GM10266 (cell line): ENCODE measurements at regions not wholly inside any gene's neighbourhood (a gene's known extent, or its start where the extent isn't known, plus 50 kb on each side); places are given as distances from the start of the nearest gene placed in this dataset.

ENCODE experiments used
- DNase-seq: peaks from one replicate; pipeline ENCODE4 v3.0.0; 2012; ENCODE audit errors: extremely low spot score
- TF ChIP-seq, protein P1 (sequence below): IDR thresholded peaks from 2 replicates; pipeline ENCODE4 v1.5.1; 2012; ENCODE audit warnings: mild to moderate bottlenecking, low read depth; ENCODE audit not compliant: control insufficient read depth, insufficient read depth; ENCODE audit errors: missing control alignments

- TF ChIP-seq, protein P1, sequence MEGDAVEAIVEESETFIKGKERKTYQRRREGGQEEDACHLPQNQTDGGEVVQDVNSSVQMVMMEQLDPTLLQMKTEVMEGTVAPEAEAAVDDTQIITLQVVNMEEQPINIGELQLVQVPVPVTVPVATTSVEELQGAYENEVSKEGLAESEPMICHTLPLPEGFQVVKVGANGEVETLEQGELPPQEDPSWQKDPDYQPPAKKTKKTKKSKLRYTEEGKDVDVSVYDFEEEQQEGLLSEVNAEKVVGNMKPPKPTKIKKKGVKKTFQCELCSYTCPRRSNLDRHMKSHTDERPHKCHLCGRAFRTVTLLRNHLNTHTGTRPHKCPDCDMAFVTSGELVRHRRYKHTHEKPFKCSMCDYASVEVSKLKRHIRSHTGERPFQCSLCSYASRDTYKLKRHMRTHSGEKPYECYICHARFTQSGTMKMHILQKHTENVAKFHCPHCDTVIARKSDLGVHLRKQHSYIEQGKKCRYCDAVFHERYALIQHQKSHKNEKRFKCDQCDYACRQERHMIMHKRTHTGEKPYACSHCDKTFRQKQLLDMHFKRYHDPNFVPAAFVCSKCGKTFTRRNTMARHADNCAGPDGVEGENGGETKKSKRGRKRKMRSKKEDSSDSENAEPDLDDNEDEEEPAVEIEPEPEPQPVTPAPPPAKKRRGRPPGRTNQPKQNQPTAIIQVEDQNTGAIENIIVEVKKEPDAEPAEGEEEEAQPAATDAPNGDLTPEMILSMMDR, result no peak
- no peak for DNase-seq
Observed at GRCh38 chr2:176560296-176560695, 291.1 kb downstream of the MTX2 start.

DNA sequence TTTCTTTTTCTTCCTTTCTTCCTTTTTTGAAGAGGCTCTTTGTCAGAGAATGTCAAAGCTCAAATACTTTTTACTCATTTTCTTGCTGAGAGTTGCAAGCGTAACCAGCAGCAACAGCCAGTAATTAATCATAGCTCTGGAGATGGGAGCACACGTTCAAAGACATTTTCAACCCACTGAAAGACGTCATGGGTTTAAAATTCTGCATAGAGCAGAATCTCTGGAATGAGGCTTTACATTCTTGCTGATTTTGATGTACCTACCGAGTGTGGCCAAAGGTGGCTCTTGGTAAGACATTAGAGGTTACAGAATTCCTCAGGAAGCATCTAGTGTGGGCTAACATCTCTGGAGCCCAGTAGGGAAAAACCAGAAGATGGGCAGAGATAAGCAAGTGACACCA is 292.5 kb downstream of the MTX2 start:
- TF ChIP-seq, protein P1, result no peak

DNA sequence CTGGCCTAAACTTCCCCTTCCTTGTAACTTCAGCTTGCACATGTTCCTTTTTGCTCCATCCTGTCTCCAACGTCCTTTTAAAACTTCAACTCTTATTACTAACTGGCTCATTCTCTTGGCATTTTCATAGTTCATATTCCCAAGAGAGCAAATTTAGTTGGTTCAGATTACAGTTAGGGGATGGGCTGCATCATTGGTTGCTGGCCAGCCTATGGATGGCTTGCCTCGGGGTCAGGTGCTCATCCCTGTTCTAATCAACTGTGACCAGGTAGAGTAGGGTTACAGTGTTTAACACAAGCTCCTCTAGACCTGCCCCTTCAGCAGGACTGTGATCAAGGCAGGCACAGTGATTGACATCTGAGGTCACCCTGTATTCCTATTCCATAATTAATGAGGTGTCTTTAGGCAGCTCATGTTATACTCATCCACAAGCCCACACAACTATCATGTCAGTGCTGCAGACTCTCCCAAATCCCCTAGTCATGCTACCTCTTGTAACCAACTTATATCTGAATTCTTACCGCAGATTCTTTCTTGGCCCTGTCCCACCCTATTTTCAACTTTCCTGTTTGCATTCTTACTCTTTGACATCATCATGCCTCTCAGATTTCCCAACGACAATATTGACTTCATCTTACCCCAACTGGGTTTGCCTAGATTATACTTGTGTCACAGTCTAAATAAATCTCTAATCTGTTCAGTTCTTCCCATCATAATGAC is 293.3 kb downstream of the MTX2 start:
- TF ChIP-seq, protein P1, result no peak
- DNase-seq, result no peak

More for the DNA sequence above, 292.5 kb downstream of the MTX2 start:
- DNase-seq, result no peak

GRCh38 chr2:176565641-176566323 is 296.5 kb downstream of the MTX2 start:
- TF ChIP-seq, protein P1, result no peak
- no peak for DNase-seq

GRCh38 chr2:176566496-176566895 is 297.3 kb downstream of the MTX2 start:
- TF ChIP-seq, protein P1, result no peak
- DNase-seq, result no peak

GRCh38 chr2:176566961-176567360 is 297.7 kb downstream of the MTX2 start:
- TF ChIP-seq, protein P1, result no peak
- no peak for DNase-seq

GRCh38 chr2:176567361-176567760 is 298.1 kb downstream of the MTX2 start:
- TF ChIP-seq, protein P1, result no peak

More at GRCh38 chr2:176567361-176567760, 298.1 kb downstream of the MTX2 start:
- no peak for DNase-seq
